GM19372 (cell line): ENCODE measurements at regions not wholly inside any gene's neighbourhood (a gene's known extent, or its start where the extent isn't known, plus 50 kb on each side); places are given as distances from the start of the nearest gene placed in this dataset.
"Not testable (repeated sequence)": the region's sequence is repeated elsewhere in the genome, so short reads cannot be mapped to it uniquely, and the experiment has no call there.

Experiments
- ATAC-seq: cut with Tn5 transposase; IDR thresholded peaks from one replicate; pipeline ENCODE4 v1.9.1; 2021; ENCODE audit warnings: mild to moderate bottlenecking, low read depth, moderate library complexity; ENCODE audit not compliant: unreplicated experiment

DNA sequence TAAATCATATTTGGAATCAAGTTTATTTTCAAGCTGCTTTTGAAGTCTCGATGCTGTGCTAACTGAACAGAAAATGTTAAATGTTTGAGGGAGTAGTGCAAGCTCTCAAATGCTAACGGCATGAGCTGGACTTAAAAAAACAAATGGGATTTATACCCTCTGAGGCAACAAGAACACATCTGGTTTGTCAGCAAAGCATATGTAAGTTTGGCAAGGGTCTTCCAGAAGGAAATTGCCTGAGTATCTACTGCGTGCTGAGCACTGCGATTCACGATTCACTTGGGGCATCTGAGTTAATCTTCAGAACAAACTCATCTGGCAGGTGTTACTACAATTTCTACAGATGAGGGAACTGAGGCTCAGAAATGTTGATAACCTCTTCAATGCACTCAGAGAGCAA lies 98.4 kb upstream of the C9orf72 start:
- no peak for ATAC-seq

- ATAC-seq = no peak
These were observed 99.4 kb upstream of the C9orf72 start for GRCh38 chr9:27672718-27673117.

- ATAC-seq = no peak
These were observed 100.4 kb upstream of the C9orf72 start for GRCh38 chr9:27673641-27674040.

- ATAC-seq = no peak
These were observed 102.1 kb upstream of the C9orf72 start for GRCh38 chr9:27675354-27675753.

DNA sequence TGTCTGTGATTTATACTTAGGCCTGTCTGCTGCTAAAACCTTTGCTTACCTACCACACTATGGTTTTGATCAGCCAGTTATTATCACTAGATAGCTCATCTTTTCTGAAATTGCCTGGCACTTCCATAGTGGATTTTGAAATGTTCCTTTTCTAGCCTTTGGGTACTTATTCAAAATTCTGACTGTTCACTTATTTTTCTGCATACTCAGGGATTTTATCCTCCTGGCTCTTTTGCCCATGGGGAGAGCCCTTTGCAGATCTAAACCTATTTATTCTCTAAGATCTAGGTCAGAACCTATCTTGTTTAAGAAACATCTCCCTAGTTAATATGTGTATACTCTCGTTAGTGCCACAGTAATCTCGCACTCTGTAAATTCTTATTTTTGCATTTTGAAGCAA lies 103.5 kb upstream of the C9orf72 start:
- ATAC-seq = no peak

- no peak for ATAC-seq
These were observed 106.1 kb upstream of the C9orf72 start for GRCh38 chr9:27679338-27679737.

- ATAC-seq = no peak
These were observed 109.9 kb upstream of the C9orf72 start for GRCh38 chr9:27683181-27683580.

GRCh38 chr9:27688954-27689353 lies 115.7 kb upstream of the C9orf72 start:
- no peak for ATAC-seq

GRCh38 chr9:27690816-27691215 lies 117.5 kb upstream of the C9orf72 start:
- not testable (repeated sequence) for ATAC-seq

DNA sequence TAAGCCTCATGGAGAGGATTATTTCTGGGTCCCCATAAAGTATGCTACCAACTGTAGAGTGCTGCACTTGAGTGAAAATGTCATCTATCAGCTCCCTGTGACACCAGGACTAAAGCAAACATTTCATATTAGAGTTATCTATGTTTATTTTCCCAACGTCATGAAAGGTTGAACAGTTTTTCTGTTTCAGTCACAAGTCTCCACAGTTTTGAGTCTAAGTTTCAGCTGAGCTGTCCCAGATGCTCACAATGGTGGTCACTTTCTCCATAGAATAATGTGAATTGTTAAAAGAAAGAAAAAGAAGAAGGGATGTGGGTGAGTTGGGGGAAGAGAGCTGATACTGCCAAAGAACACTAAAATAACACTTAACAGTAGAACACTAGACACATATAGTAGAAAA lies 126.3 kb upstream of the C9orf72 start:
- no peak for ATAC-seq

- no peak for ATAC-seq
These were observed 127.7 kb upstream of the C9orf72 start for GRCh38 chr9:27701016-27701415.

DNA sequence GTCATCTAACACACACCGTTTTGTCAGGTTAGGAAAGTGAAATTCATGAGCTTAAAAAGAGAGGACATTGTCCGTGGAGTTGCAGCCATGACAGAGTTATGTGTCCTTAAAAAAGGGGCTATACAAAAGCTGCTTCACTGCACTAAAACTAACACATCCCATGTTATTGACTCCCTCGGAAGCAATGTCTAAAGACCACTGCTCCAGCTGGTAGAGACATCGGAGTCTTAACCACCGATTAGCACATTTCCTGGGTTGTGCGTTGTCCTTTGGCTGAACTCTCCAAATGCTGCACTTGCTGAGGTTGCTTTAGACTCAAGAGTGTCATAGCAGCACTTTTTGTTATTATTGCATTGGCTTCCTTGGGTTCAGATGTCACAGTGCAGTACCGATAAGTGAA lies 128.3 kb upstream of the C9orf72 start:
- ATAC-seq = no peak

DNA sequence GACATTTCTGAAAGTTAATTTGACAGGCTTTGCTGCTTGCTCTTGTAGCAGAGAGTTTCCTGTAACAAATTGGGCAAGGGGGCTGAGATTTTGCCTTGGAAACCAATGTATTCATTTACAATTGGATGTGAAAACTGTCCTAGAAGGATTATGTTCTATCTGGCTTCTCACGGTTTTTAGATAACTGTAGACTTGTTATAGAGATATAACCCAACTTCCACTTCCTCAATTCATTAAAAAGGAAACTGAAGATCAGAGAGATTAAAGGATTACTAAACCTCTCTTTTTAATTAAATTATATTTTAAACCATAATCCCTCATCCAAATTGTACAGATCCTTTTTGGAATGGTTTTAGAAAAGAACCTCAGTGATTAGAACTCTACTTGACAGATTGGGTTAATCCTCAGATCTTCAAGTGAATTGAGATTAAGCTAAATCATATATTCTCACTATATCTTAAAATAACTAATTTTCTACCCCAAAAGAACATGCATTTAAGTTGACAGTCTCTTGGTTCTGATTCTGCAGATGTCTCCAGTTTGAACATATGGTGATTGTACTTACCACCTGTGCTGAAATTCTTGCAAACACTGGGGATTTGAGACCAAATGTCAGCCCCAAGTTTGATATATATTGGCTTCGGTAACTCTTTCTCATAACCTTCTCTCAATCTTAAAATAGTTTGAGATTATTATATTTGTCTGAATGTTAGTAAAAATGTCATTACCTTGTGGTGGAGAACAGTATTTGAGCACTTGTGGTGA lies 130.1 kb upstream of the C9orf72 start:
- no peak for ATAC-seq

GRCh38 chr9:27711241-27711640 lies 138.0 kb upstream of the C9orf72 start:
- ATAC-seq = no peak

DNA sequence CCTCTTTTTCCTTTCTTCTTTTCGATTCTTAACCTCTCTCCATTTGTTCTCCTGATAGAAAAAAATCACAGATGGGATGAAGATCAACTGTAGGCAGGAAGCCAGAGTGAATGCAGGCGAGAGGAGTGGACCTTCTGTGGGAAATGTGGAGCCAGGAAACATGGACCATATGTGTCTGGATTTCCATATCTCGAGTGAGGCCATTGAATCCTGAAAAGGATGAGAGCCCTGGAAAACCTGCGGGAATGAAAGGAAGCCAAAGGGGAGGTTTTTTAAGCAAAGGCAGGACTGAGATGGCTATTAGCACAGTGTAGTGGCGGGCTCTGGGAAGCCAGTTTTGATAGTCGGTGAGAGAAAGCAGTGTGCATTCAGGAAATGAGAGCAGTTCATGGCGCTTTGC lies 139.5 kb upstream of the C9orf72 start:
- no peak for ATAC-seq

GRCh38 chr9:27714388-27714787 lies 141.1 kb upstream of the C9orf72 start:
- ATAC-seq = no peak

DNA sequence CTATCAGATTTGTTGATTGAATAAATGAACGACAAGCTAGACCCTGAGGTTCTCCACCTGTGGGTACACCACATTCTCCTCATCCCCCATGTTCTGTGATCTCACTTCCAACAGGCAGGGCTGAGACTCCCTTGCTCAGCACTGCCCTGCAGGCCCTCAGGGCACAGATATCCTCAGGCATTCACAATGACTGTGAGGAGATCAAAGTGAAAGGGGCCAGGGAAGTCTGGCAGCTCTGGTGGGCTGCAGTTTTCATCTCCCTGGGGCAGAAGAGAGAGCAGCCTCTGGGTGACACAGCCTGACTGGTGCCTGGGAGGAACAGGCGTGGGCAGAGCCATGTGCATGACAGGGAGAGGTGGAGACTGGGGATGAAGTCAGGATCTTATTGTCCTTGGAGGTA lies 142.4 kb upstream of the C9orf72 start:
- ATAC-seq = no peak

- ATAC-seq = no peak
These were observed 144.7 kb upstream of the C9orf72 start for GRCh38 chr9:27717991-27718390.

DNA sequence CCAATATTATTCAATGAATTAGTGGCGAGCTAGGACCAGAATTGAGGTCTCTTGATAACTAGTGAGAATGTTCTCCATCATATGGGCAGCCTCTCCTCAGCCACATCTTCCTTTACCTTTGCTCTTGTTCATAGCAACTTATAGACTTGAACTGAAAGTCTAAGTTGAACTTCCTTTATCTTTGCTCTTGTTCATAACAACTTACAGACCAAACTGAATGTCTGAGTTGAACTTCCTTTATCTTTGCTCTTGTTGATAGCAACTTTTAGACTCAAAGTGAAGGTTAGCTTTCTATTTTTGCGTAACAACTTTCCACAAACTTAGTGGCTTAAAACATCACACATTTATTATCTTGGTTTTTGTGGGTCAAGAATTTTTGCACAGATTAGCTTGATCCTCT lies 146.4 kb upstream of the C9orf72 start:
- no peak for ATAC-seq

DNA sequence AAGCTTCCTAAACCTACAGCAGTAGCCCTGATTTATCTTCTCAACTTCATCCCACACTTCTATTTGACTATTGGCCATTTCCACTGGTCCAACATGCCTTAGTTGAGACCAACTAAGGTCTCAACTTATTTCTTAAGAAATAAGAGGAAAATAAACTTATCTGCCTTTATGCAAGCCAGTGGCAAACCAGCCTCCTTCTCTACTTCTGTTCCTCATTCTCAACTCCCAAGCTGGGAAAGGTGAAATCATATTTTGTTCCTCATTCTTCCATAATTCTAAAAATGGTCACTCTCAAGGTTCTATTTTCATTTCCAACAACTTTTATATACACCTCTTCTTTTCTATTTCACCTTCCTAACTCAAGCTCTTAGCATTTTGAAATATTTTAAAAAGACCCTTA lies 149.6 kb upstream of the C9orf72 start:
- ATAC-seq = no peak

GRCh38 chr9:27726244-27727081 lies 153.2 kb upstream of the C9orf72 start:
- peak; percentile 76 for ATAC-seq

GRCh38 chr9:27732494-27732893 lies 159.2 kb upstream of the C9orf72 start:
- no peak for ATAC-seq
